Pulmonary artery endothelial cell (primary cell): ENCODE measurements at regions not wholly inside any gene's neighbourhood (a gene's known extent, or its start where the extent isn't known, plus 50 kb on each side); places are given as distances from the start of the nearest gene placed in this dataset.
"Not testable (repeated sequence)": the region's sequence is repeated elsewhere in the genome, so short reads cannot be mapped to it uniquely, and the experiment has no call there.

Experiments used
- DNase-seq: peaks from one replicate; pipeline ENCODE4 v3.0.0-alpha.2; 2011; ENCODE audit warnings: low read depth, low spot score

DNA sequence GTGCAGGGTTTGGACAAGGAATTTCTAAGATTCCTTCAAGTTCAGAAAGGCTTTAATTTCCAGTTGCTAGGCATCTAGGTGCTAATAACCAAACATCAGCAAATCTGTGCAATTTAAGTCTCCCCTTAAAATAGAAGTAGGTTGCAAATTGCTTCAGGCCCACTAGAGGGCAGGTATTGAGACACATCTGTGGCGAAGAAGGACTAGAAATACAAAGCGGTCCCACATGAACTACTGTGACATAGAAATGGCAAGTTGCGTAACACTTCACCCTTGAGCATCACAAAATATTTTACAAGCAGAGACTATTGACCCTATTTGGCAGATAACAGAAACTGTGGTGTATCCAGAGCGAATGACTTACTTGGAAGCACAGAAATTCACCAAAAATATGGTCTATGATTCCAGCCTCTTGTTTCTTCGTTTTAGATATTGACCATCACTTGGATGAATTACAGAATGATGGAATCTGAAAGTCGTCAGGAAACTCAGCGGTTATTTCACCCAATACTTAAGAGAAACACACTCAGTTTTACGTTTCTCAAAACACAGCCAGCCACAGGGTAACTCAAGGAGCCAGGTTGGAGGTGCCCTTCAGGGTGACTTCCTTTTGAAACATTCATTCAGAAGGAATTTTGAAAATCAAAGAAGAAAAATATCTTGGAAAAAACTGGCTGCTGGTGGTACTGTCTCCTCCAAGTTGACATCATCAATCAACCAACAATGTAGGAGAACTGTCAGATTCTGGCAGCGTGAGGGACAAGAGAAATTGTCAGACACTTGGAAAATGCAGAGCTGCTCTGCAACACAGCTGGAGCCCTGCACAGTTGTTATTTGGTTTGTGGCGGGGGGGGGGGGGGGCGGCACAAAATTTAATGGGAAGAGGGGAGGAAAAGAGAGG lies 256.3 kb upstream of the MINDY3 start:
- DNase-seq: no peak

- no peak for DNase-seq
Measured at GRCh38 chr10:16117305-16117695, 257.0 kb upstream of the MINDY3 start.

DNA sequence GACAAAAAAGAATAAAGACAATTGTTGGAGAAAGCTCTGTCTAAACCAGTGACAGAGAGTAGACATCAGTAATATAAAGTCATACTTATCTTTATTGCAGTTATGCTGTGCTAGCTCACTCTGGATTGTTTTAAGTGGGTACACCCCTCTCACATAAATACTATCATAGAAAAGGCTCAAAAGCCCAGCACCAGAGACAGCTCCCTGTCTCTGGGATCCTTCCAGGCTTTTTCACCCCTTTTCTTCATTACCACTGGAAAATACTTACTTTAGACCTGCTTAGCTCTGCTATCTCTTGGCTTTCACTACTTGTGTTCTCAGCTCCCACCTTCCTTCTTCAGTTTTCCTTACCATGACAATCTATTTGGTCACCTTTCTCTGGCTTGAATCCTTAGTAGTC lies 259.1 kb upstream of the MINDY3 start:
- no peak for DNase-seq

DNA sequence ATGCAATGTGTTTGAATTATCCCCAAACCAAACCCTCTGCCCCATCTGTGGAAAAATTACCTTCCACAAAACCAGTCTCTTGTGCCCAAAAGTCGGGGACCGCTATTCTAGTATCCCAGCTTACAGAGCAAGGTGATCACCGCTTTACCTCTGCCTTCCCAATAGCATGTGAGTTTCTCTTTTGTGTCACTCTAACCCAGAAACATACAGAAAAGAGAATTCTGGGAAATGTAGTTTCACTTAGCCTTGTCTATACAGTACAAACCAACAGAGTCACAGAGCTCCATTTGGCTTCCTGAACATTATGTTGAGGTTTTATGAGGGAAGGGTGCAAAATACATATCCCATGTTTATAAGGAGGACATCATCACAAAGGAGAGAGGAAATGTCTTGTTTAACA lies 260.3 kb upstream of the MINDY3 start:
- no peak for DNase-seq

GRCh38 chr10:16141499-16141898 lies 281.2 kb upstream of the MINDY3 start:
- DNase-seq: no peak

GRCh38 chr10:16146993-16147392 lies 286.7 kb upstream of the MINDY3 start:
- DNase-seq: no peak

DNA sequence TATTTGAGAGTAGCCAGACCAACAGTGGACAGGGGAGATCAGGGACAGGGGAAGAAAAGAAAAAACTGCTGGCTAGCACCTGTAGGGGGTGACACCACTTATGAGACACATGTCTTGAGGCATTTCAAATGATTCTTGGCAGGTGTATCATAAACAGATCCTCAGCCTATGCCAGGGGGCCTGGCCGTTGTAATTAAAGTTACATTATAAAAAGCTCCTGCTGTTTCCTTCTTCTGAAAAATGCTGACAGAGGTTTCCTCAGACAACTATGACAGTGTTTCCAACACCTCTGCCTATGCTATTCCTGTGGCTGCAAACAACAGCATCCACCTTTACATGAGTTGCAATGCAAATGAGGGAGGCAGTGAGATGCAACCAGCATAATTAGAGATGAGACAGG lies 281.0 kb upstream of the PTER start:
- DNase-seq: no peak

- no peak for DNase-seq
Measured at GRCh38 chr10:16156681-16157080, 280.1 kb upstream of the PTER start.

DNA sequence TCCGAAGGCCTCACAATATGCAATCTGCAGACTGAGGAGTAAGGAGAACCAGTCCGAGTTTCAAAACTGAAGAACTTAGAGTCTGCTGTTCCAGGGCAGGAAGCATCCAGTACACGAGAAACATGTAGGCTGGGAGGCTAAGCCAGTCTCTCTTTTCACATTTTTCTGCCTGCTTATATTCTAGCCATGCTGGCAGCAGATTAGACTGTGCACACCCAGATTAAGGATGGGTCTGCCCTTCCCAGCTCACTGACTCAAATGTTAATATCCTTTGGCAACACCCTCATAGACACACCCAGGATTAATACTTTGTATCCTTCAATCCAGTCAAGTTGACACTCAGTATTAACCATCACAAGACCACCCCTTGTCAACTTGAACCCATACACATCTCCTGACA lies 271.7 kb upstream of the PTER start:
- not testable (repeated sequence) for DNase-seq

DNA sequence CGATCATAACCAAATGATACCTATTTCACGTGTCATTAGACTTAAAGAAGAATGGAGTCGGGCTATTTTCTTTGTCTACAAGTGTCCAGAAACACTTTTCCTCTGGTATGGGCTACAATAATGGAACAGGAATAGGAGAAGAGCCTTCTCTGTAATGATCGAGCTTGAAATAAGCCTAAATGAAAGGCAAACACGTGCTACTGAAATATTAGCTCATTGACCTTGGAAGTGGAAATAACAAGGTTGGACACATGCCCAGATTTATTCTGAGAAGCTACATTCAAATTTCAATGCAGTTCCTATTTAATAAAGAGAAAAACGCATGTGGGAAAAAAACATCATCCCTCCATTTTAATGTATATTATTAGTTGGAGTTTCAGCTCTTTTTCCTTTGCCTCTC lies 254.7 kb upstream of the PTER start:
- no peak for DNase-seq

DNA sequence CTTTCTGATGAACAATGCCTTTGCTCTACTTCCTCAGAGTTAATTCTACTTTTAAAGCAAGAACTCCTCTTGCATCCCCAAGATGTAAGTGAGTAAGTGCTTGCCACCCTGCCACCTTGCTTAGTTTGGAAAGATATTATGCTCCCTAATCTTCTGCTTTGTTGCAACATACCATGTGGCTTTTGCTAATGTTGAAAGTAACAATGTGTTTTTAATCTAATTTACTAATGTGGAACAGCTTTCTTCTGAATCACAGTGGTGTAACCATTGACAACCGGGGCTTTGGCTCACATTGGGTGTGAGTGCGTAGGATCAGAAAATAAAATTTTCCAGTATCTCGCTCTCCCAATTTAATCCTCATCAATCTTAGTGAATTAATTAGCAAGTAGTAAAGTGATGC lies 254.1 kb upstream of the PTER start:
- DNase-seq: no peak

GRCh38 chr10:16184096-16184597 lies 252.7 kb upstream of the PTER start:
- no peak for DNase-seq

GRCh38 chr10:16184906-16185305 lies 251.9 kb upstream of the PTER start:
- DNase-seq: no peak

DNA sequence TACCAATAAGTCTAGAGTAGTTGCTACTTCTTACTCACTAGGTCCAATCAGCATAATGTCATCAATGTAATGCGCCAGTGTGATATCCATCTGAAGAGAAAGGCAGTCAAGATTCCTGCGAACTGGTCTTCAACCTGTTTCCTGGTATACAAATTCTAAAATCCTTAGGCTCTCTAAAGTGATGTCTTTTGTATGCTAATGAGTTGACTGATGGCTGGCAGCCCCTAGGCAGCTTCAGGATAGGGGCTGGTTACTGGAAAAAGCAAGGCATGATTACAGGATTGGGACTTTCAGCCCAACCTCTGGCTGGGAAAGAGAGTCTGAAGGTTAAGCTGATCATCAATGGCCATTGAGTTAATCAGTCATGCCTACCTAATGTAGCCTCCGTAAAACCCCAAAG lies 250.2 kb upstream of the PTER start:
- no peak for DNase-seq

- DNase-seq: no peak
Measured at GRCh38 chr10:16187161-16187560, 249.6 kb upstream of the PTER start.

- DNase-seq: no peak
Measured at GRCh38 chr10:16192337-16192736, 244.5 kb upstream of the PTER start.

DNA sequence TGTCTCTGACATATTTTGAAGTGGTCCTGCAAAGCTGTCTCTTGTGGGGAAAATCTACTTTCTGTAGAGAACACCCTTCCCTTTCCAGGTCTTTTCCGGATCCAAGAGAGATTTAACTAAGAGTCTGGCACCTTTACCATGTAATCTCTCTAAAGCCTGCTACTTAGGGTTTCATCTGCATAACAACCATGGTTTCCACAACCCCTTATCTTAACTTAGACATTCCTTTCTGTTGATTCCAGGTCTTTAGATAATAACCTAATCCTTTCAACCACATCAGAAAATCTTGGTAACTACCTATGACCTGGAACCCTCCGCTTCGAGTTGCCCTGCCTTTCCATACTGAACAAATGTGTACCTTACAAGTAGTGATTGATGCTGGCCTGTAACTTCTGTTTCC lies 243.6 kb upstream of the PTER start:
- DNase-seq: no peak

DNA sequence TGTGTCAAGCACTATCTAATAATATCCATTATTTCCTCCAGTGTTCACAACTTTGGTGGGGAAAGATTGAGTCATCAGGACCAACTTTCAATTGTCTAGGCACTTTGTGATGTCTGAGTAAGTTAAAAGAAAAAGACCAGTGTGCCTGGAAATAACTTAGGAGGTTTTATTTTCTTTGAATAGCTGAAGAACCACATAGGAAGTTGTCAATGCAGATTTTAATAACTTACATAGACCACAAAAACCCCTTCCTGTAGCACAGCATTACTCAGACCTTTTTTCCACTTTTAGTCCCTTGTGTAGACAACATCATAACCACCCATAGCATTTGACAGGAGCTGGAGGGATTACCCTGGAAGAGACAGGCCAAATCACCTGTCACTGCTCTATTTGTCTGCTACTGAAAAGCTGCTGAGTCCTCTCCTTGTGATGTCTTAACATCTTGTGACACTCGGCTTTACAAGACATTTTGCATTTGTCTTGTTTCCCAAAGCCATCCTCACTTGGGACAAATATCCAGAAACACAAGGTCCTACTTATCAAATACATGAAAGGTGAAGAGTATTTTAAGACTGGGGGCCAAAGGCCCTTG lies 241.5 kb upstream of the PTER start:
- no peak for DNase-seq

GRCh38 chr10:16195894-16196293 lies 240.9 kb upstream of the PTER start:
- DNase-seq: no peak

- DNase-seq: no peak
Measured at GRCh38 chr10:16199216-16199615, 237.6 kb upstream of the PTER start.

- not testable (repeated sequence) for DNase-seq
Measured at GRCh38 chr10:16223618-16224017, 213.2 kb upstream of the PTER start.

GRCh38 chr10:16227674-16228073 lies 209.1 kb upstream of the PTER start:
- DNase-seq: no peak

DNA sequence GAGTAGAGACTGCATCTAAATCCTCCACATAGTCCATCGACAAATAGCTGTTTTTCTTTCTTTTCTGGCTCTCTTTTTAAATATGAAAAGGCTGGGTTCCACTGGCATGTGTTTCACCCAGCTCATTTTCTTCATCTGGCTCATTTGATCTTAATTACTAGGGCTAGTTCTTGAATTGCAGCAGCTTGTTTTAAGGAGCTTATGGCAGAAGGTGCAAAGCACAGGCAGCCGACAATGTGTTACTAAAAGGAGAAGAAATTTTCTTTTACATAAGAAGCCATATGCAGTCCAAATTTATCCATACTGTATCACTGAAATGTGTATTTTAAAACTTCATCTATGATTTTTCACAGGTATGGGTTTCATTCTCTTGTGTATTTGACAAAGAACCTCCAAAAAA lies 205.6 kb upstream of the PTER start:
- DNase-seq: no peak
